ENCODE measurements at regions not wholly inside any gene's neighbourhood (a gene's known extent, or its start where the extent isn't known, plus 50 kb on each side); places are given as distances from the start of the nearest gene placed in this dataset.
A peak's percentile ranks its signal among the peaks of the same experiment; 100 is the strongest.
"Not testable (repeated sequence)": the region's sequence is repeated elsewhere in the genome, so short reads cannot be mapped to it uniquely, and the experiment has no call there.

DNA sequence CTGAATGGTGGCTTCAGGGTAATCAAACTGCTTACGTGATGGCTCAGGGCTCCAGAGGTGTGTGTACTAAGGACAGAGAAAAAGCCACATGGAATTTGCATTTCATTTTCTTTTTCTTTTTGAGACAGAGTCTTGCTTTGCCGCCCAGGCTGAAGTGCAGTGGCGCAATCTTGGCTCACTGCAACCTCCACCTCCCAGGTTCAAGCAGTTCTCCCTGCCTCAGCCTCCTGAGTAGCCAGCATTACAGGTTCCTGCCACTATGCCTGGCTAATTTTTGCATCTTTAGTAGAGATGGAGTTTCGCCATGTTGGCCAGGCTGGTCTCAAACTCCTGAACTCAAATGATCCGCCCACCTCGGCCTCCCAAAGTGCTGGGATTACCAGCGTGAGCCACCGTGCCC lies 103.7 kb upstream of the CLINT1 start:
- ATAC-seq (ENCODE audit: low read depth in 2 of 2); H3K9me3 Mint-ChIP-seq; H3K36me3 ChIP-seq (ENCODE audit: control insufficient read depth, insufficient read depth, low read length); H3K4me3 ChIP-seq (ENCODE audit: low read depth, low read length); H3K4me3 Mint-ChIP-seq; H3K9me3 ChIP-seq (ENCODE audit: control insufficient read depth in 2 of 2, low read length in 2 of 2); H3K4me1 Mint-ChIP-seq; H3K36me3 Mint-ChIP-seq; H3K4me1 ChIP-seq (ENCODE audit: control insufficient read depth, insufficient read depth, low read length, poor library complexity, severe bottlenecking); DNase-seq; H3K27ac ChIP-seq (ENCODE audit: insufficient read depth, low read length, poor library complexity, severe bottlenecking); H3K27me3 ChIP-seq (ENCODE audit: control insufficient read depth, insufficient read depth, low read length); H3K27ac Mint-ChIP-seq: not testable (repeated sequence)
- H3K27me3 Mint-ChIP-seq = peaks cover 30% of the 10 kb centered on the region

DNA sequence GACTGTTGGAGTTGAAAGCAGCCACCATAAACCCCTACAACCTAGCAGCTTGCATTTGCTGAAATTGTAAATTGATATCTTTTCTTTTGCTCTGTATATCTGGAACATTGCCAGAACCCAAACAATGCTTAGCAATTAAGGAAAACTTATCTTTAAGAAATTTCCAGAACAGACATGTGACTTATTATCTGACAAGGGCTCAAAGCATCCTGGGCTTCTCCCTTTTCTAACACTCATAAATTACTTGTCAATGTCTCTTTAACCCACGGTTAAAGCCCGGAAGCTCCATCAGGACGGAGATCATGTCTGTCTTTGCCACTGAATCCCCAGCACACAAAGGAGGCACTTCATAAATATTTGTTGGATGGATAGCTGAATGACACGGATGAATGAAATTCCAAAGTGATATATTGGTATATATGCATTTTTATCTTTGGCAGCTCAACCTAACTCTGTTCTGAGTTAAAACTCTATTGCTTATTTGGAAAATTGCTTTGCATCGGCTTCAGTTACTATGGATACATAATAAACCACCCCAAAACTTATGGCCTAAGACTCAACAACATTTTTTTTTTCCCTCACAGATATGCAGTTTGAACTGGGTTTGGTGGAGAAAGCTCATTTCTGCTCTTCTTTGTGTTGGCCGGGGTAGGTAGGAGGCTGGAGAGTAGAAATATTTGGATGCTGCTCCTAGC lies 103.1 kb upstream of the CLINT1 start:
- H3K27ac Mint-ChIP-seq = peak overlapping the region in 1 of 3 donors; percentile 28
- H3K27ac ChIP-seq (ENCODE audit: insufficient read depth, low read length, poor library complexity, severe bottlenecking) = no peak overlapping the region
- H3K27me3 Mint-ChIP-seq = peaks cover 31% of the 10 kb centered on the region
- ATAC-seq (ENCODE audit: low read depth in 2 of 2) = no peak
- no peaks in the 10 kb centered on the region for H3K4me1 ChIP-seq (ENCODE audit: control insufficient read depth, insufficient read depth, low read length, poor library complexity, severe bottlenecking)
- no peaks in the 10 kb centered on the region for H3K27me3 ChIP-seq (ENCODE audit: control insufficient read depth, insufficient read depth, low read length)
- peaks cover 0 to 1% (median 0%) of the 10 kb centered on the region in 7 donors for H3K9me3 Mint-ChIP-seq
- no peak overlapping the region for H3K4me3 ChIP-seq (ENCODE audit: low read depth, low read length)
- H3K4me3 Mint-ChIP-seq = no peak overlapping the region
- H3K4me1 Mint-ChIP-seq = peaks cover 0 to 5% (median 0%) of the 10 kb centered on the region in 4 donors
- H3K36me3 ChIP-seq (ENCODE audit: control insufficient read depth, insufficient read depth, low read length) = no peaks in the 10 kb centered on the region
- H3K36me3 Mint-ChIP-seq = no peaks in the 10 kb centered on the region
- DNase-seq = no peak
- no peaks in the 10 kb centered on the region for H3K9me3 ChIP-seq (ENCODE audit: control insufficient read depth in 2 of 2, low read length in 2 of 2)

- DNase-seq = no peak
- H3K36me3 Mint-ChIP-seq = no peaks in the 10 kb centered on the region
- no peak overlapping the region for H3K4me3 Mint-ChIP-seq
Measured at GRCh38 chr5:157961176-157961575, 102.2 kb upstream of the CLINT1 start.

GRCh38 chr5:157959370-157959769 lies 100.4 kb upstream of the CLINT1 start:
- no peaks in the 10 kb centered on the region for H3K9me3 ChIP-seq (ENCODE audit: control insufficient read depth in 2 of 2, low read length in 2 of 2)
- Mint-ChIP-seq H3K27ac (no peak overlapping the region), H3K9me3 (peaks cover 0 to 1% (median 0%) of the 10 kb centered on the region in 7 donors), H3K4me1 (peaks cover 0 to 5% (median 0%) of the 10 kb centered on the region in 4 donors), H3K36me3 (no peaks in the 10 kb centered on the region), H3K27me3 (peaks cover 37% of the 10 kb centered on the region), H3K4me3 (no peak overlapping the region)
- H3K27ac ChIP-seq (ENCODE audit: insufficient read depth, low read length, poor library complexity, severe bottlenecking) = no peak overlapping the region
- no peak overlapping the region for H3K4me3 ChIP-seq (ENCODE audit: low read depth, low read length)
- H3K36me3 ChIP-seq (ENCODE audit: control insufficient read depth, insufficient read depth, low read length) = no peaks in the 10 kb centered on the region
- DNase-seq (no peak), ATAC-seq (ENCODE audit: low read depth in 2 of 2) (no peak)
- H3K27me3 ChIP-seq (ENCODE audit: control insufficient read depth, insufficient read depth, low read length) = no peaks in the 10 kb centered on the region
- H3K4me1 ChIP-seq (ENCODE audit: control insufficient read depth, insufficient read depth, low read length, poor library complexity, severe bottlenecking) = no peaks in the 10 kb centered on the region

More at GRCh38 chr5:157961176-157961575, 102.2 kb upstream of the CLINT1 start:
- Mint-ChIP-seq H3K27me3 (peaks cover 36% of the 10 kb centered on the region), H3K4me1 (peaks cover 0 to 5% (median 0%) of the 10 kb centered on the region in 4 donors), H3K9me3 (peaks cover 0 to 1% (median 0%) of the 10 kb centered on the region in 7 donors), H3K27ac (no peak overlapping the region)
- Histone ChIP-seq H3K9me3 (ENCODE audit: control insufficient read depth in 2 of 2, low read length in 2 of 2) (no peaks in the 10 kb centered on the region), H3K27me3 (ENCODE audit: control insufficient read depth, insufficient read depth, low read length) (no peaks in the 10 kb centered on the region), H3K27ac (ENCODE audit: insufficient read depth, low read length, poor library complexity, severe bottlenecking) (no peak overlapping the region), H3K4me3 (ENCODE audit: low read depth, low read length) (no peak overlapping the region), H3K36me3 (ENCODE audit: control insufficient read depth, insufficient read depth, low read length) (no peaks in the 10 kb centered on the region), H3K4me1 (ENCODE audit: control insufficient read depth, insufficient read depth, low read length, poor library complexity, severe bottlenecking) (no peaks in the 10 kb centered on the region)
- no peak for ATAC-seq (ENCODE audit: low read depth in 2 of 2)

DNA sequence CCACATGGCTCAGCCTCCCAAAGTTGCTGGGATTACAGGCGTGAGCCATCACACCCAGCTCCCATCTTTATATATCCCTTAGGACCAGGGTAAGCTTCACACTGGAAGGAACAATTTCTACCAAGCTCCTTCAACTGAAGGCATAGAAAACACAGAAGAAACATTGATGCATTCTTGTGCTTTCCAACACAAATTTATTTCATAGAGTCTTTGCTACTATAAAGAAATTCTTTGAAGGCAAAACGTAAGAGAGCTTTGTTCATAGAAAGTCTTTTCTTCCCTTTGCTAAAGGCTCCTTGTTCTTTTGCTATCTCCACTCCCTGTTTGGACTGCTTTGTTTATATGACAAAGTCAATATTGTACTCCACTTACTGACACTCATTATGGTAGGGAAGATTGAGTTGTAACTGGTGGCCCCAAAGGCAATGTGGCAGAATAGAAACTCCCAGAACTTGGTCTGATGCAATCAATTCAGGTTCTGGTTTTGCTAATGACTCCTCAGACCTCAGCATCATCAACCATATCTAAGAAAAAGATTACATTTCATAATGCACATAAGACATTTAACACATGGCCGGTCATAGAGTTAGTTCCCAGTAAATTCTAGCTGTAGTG lies 97.4 kb upstream of the CLINT1 start:
- no peak overlapping the region for H3K4me3 ChIP-seq (ENCODE audit: low read depth, low read length)
- Mint-ChIP-seq H3K4me3 (no peak overlapping the region), H3K36me3 (no peaks in the 10 kb centered on the region), H3K4me1 (no peaks in the 10 kb centered on the region), H3K27me3 (peaks cover 51% of the 10 kb centered on the region), H3K27ac (no peak overlapping the region), H3K9me3 (no peaks in the 10 kb centered on the region)
- no peak overlapping the region for H3K27ac ChIP-seq (ENCODE audit: insufficient read depth, low read length, poor library complexity, severe bottlenecking)
- no peaks in the 10 kb centered on the region for H3K27me3 ChIP-seq (ENCODE audit: control insufficient read depth, insufficient read depth, low read length)
- H3K9me3 ChIP-seq (ENCODE audit: control insufficient read depth in 2 of 2, low read length in 2 of 2) = no peaks in the 10 kb centered on the region
- ATAC-seq (ENCODE audit: low read depth in 2 of 2) = no peak
- no peaks in the 10 kb centered on the region for H3K4me1 ChIP-seq (ENCODE audit: control insufficient read depth, insufficient read depth, low read length, poor library complexity, severe bottlenecking)
- DNase-seq = no peak
- no peaks in the 10 kb centered on the region for H3K36me3 ChIP-seq (ENCODE audit: control insufficient read depth, insufficient read depth, low read length)

DNA sequence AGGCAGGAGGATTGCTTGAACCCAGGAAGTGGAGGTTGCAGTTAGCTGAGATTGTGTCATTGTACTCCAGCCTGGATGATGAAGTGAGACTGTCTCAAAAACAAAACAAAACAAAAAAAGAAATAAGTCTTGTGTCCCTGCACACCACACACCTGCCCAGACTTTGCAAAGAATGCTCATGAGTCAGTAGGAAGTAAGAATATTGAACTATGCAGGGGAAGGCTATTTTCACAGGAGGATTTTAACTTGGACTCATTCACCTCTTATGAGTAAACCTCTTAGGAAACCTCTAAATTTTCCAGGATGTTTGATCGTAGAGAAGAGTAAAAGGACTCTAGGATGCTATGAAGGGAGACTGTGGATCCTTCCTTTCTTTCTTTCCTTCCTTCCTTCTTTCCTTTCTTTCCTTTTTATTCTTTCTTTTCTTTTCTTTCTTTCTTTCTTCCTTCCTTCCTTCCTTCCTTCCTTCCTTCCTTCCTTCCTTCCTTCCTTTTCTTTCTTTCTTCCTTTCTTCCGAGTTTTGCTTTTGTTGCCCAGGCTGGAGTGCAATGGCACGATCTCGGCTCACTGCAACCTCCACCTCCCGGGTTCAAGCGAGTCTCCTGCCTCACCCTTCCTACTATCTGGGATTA lies 96.7 kb upstream of the CLINT1 start:
- H3K9me3 Mint-ChIP-seq = no peaks in the 10 kb centered on the region
- no peak for ATAC-seq (ENCODE audit: low read depth in 2 of 2)

DNA sequence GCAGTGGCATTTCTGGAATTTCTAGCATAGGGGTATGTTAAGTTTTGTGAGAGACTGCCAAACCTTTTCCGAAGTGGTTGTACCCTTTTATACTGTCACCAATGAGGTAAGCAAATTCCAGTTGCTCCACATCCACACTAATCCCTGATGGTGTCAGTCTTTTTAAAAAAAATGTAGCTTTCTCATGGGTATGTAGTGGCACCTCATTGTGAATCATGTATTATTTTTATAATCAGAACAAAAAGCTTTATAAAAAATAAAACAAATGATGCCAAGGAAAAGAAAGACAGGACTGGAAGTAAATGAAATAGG lies 93.4 kb upstream of the CLINT1 start:
- ATAC-seq (ENCODE audit: low read depth in 2 of 2) (no peak), DNase-seq (no peak)
- Histone ChIP-seq H3K4me3 (ENCODE audit: low read depth, low read length) (no peak overlapping the region), H3K27me3 (ENCODE audit: control insufficient read depth, insufficient read depth, low read length) (peaks cover 3% of the 10 kb centered on the region), H3K9me3 (ENCODE audit: control insufficient read depth in 2 of 2, low read length in 2 of 2) (no peaks in the 10 kb centered on the region), H3K27ac (ENCODE audit: insufficient read depth, low read length, poor library complexity, severe bottlenecking) (no peak overlapping the region), H3K4me1 (ENCODE audit: control insufficient read depth, insufficient read depth, low read length, poor library complexity, severe bottlenecking) (no peaks in the 10 kb centered on the region), H3K36me3 (ENCODE audit: control insufficient read depth, insufficient read depth, low read length) (no peaks in the 10 kb centered on the region)
- no peak overlapping the region for H3K27ac Mint-ChIP-seq
- peaks cover 0 to 2% (median 0%) of the 10 kb centered on the region in 7 donors for H3K9me3 Mint-ChIP-seq
- peaks cover 3% of the 10 kb centered on the region for H3K36me3 Mint-ChIP-seq
- H3K27me3 Mint-ChIP-seq = peaks cover 54% of the 10 kb centered on the region
- no peak overlapping the region for H3K4me3 Mint-ChIP-seq
- peaks cover 4 to 6% (median 5%) of the 10 kb centered on the region in 4 donors for H3K4me1 Mint-ChIP-seq

More for the DNA sequence above, 96.7 kb upstream of the CLINT1 start:
- Mint-ChIP-seq H3K27ac (no peak overlapping the region), H3K27me3 (peaks cover 50% of the 10 kb centered on the region), H3K36me3 (no peaks in the 10 kb centered on the region), H3K4me3 (no peak overlapping the region), H3K4me1 (no peaks in the 10 kb centered on the region)
- H3K9me3 ChIP-seq (ENCODE audit: control insufficient read depth in 2 of 2, low read length in 2 of 2) = no peaks in the 10 kb centered on the region
- no peaks in the 10 kb centered on the region for H3K4me1 ChIP-seq (ENCODE audit: control insufficient read depth, insufficient read depth, low read length, poor library complexity, severe bottlenecking)
- no peak overlapping the region for H3K4me3 ChIP-seq (ENCODE audit: low read depth, low read length)
- H3K36me3 ChIP-seq (ENCODE audit: control insufficient read depth, insufficient read depth, low read length) = no peaks in the 10 kb centered on the region
- DNase-seq = no peak
- no peak overlapping the region for H3K27ac ChIP-seq (ENCODE audit: insufficient read depth, low read length, poor library complexity, severe bottlenecking)
- no peaks in the 10 kb centered on the region for H3K27me3 ChIP-seq (ENCODE audit: control insufficient read depth, insufficient read depth, low read length)

All from CD4-positive, CD25-positive, alpha-beta regulatory T cell (primary cell).